Pulmonary artery endothelial cell (primary cell): ENCODE measurements at regions not wholly inside any gene's neighbourhood (a gene's known extent, or its start where the extent isn't known, plus 50 kb on each side); places are given as distances from the start of the nearest gene placed in this dataset.
"Not testable (repeated sequence)": the region's sequence is repeated elsewhere in the genome, so short reads cannot be mapped to it uniquely, and the experiment has no call there.

Experiments
- DNase-seq: peaks from one replicate; pipeline ENCODE4 v3.0.0-alpha.2; 2011; ENCODE audit warnings: low read depth, low spot score

- DNase-seq = no peak
These were observed 521.2 kb downstream of the RMST start for GRCh38 chr12:97983796-97984195.

- DNase-seq = no peak
These were observed 521.8 kb downstream of the RMST start for GRCh38 chr12:97984436-97984835.

GRCh38 chr12:97984974-97985580, 522.5 kb downstream of the RMST start:
- DNase-seq = no peak

- no peak for DNase-seq
These were observed 523.2 kb downstream of the RMST start for GRCh38 chr12:97985834-97986233.

GRCh38 chr12:97988588-97988987, 526.0 kb downstream of the RMST start:
- DNase-seq = not testable (repeated sequence)

GRCh38 chr12:97989366-97989940, 525.9 kb upstream of the TMPO start:
- no peak for DNase-seq

GRCh38 chr12:97994746-97995484, 520.5 kb upstream of the TMPO start:
- no peak for DNase-seq

- no peak for DNase-seq
These were observed 519.8 kb upstream of the TMPO start for GRCh38 chr12:97995559-97995958.

GRCh38 chr12:98001430-98001829, 514.0 kb upstream of the TMPO start:
- no peak for DNase-seq

- no peak for DNase-seq
These were observed 512.4 kb upstream of the TMPO start for GRCh38 chr12:98002887-98003493.

GRCh38 chr12:98007963-98008362, 507.4 kb upstream of the TMPO start:
- DNase-seq = no peak

GRCh38 chr12:98013560-98013959, 501.8 kb upstream of the TMPO start:
- DNase-seq = no peak

GRCh38 chr12:98018836-98019235, 496.6 kb upstream of the TMPO start:
- DNase-seq = no peak

GRCh38 chr12:98020376-98020775, 495.0 kb upstream of the TMPO start:
- DNase-seq = no peak

- DNase-seq = no peak
These were observed 492.4 kb upstream of the TMPO start for GRCh38 chr12:98022961-98023360.

- DNase-seq = no peak
These were observed 477.8 kb upstream of the TMPO start for GRCh38 chr12:98037401-98038140.

GRCh38 chr12:98042668-98043067, 472.7 kb upstream of the TMPO start:
- DNase-seq = no peak

GRCh38 chr12:98045395-98045794, 470.0 kb upstream of the TMPO start:
- DNase-seq = no peak

GRCh38 chr12:98048326-98048725, 467.1 kb upstream of the TMPO start:
- no peak for DNase-seq

GRCh38 chr12:98053202-98053601, 462.2 kb upstream of the TMPO start:
- no peak for DNase-seq

GRCh38 chr12:98057701-98058100, 457.7 kb upstream of the TMPO start:
- DNase-seq = no peak

GRCh38 chr12:98058213-98058612, 457.2 kb upstream of the TMPO start:
- no peak for DNase-seq
